ENCODE measurements at regions not wholly inside any gene's neighbourhood (a gene's known extent, or its start where the extent isn't known, plus 50 kb on each side); places are given as distances from the start of the nearest gene placed in this dataset.

DNA sequence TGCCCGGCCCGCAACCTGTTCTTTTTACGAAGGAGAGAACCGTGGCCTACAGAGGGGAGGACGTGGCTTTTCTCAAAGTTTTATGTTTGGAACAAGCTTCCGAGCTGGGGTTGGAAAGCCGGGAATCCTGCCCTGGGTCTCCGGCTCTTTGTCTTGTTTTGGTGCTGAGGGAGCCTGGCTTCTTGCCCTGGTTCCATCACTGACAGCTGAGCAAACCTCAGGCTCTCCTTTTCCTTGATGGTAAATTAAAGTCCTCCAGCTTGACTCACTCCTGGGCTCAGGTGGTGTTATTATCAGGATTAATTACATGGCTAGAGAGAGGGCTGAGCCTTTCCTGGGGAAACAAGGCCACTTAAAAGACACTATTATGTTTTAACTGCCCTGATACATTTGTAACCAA, 289.5 kb upstream of the RGMA start:
- H3K9ac ChIP-seq (ENCODE audit: low read depth, low read length, poor library complexity, severe bottlenecking), result no peak overlapping the region
- H3K36me3 ChIP-seq (ENCODE audit: insufficient read depth, low read length), result no peaks in the 10 kb centered on the region
- H3K9me2 ChIP-seq (replicated peaks; ENCODE audit: low read depth, low read length), result no peaks in the 10 kb centered on the region
- H3K27me3 ChIP-seq (ENCODE audit: insufficient read depth, low read length, poor library complexity, severe bottlenecking), result no peaks in the 10 kb centered on the region
- no peaks in the 10 kb centered on the region for H4K20me1 ChIP-seq (ENCODE audit: insufficient read depth, low read length, poor library complexity, severe bottlenecking)
- no peak overlapping the region for H2AFZ ChIP-seq (ENCODE audit: low read length)
- no peaks in the 10 kb centered on the region for H3K4me1 ChIP-seq (ENCODE audit: insufficient read depth, low read length, poor library complexity, severe bottlenecking)
- H3K79me2 ChIP-seq (ENCODE audit: insufficient read depth, low read length), result no peaks in the 10 kb centered on the region
- H3K4me3 ChIP-seq (ENCODE audit: low read length, poor library complexity, severe bottlenecking), result no peak overlapping the region
- no peaks in the 10 kb centered on the region for H3K9me3 ChIP-seq (ENCODE audit: insufficient read depth, low read depth, low read length)
- no peak overlapping the region for H3K4me2 ChIP-seq (ENCODE audit: low read depth, low read length, poor library complexity, severe bottlenecking)
- TF ChIP-seq EZH2phosphoT487 (IDR thresholded peaks at IDR 0.05; ENCODE audit: borderline replicate concordance), result no peak
- TF ChIP-seq, protein P1, sequence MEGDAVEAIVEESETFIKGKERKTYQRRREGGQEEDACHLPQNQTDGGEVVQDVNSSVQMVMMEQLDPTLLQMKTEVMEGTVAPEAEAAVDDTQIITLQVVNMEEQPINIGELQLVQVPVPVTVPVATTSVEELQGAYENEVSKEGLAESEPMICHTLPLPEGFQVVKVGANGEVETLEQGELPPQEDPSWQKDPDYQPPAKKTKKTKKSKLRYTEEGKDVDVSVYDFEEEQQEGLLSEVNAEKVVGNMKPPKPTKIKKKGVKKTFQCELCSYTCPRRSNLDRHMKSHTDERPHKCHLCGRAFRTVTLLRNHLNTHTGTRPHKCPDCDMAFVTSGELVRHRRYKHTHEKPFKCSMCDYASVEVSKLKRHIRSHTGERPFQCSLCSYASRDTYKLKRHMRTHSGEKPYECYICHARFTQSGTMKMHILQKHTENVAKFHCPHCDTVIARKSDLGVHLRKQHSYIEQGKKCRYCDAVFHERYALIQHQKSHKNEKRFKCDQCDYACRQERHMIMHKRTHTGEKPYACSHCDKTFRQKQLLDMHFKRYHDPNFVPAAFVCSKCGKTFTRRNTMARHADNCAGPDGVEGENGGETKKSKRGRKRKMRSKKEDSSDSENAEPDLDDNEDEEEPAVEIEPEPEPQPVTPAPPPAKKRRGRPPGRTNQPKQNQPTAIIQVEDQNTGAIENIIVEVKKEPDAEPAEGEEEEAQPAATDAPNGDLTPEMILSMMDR (conservative IDR thresholded peaks at IDR 0.05; ENCODE audit: low read length), result no peak
- no peaks in the 10 kb centered on the region for H3F3A ChIP-seq (ENCODE audit: low read depth)

DNA sequence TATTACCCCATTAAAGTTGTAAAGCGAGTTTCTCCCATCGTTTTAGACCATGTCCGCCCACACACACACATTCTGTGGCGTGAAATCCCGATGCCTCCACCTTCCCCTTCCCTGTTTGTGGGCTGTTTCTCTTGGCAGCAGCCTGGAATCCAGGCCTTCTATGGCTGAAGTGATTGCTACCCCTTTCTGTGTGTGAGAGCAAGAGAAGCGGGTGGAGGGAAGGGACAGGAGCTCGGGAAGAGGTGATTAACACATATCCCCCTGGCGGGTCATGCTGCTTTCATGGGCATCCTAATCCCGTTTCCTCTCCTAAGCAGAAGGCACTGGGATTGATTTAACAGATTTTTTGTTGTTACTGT, 283.8 kb upstream of the RGMA start:
- H3K79me2 ChIP-seq (ENCODE audit: insufficient read depth, low read length), result no peaks in the 10 kb centered on the region
- TF ChIP-seq EZH2phosphoT487 (IDR thresholded peaks at IDR 0.05; ENCODE audit: borderline replicate concordance), result no peak
- TF ChIP-seq, protein P1 (conservative IDR thresholded peaks at IDR 0.05; ENCODE audit: low read length), result no peak

DNA sequence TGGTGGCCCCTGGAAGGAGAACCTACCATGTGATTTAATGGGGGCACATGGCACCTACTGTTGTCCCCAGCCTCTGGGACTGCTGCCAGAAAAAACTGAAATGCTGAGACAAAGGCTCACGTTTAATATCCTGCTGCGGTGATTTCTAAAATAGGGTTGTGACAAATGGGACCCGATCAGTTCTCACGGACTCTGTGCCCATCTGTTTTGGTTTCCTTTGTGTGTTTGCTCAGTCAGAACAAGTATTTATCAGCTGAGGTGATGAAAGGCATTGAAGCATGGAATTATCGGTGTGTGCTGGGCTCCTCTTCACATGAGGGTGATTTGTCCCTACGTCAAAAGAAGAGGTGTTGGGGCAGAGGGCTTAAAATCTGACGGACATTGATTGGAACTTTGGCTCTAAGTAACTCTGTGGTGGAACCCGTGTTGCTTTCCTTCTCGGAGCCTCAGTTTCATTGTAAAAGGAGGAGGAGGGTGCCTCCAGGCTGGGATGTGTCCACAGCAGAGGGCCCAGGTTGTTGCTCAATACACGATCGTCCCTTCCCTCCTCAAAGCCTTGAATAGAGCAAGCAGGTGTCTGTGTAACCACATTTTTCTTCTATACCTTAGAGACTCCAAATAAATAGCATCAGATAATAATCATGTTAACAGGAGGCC, 283.3 kb upstream of the RGMA start:
- no peaks in the 10 kb centered on the region for H3F3A ChIP-seq (ENCODE audit: low read depth)
- H3K4me2 ChIP-seq (ENCODE audit: low read depth, low read length, poor library complexity, severe bottlenecking), result no peak overlapping the region
- no peak for TF ChIP-seq EZH2phosphoT487 (IDR thresholded peaks at IDR 0.05; ENCODE audit: borderline replicate concordance)
- TF ChIP-seq, protein P1 (conservative IDR thresholded peaks at IDR 0.05; ENCODE audit: low read length), result no peak
- no peaks in the 10 kb centered on the region for H3K9me2 ChIP-seq (replicated peaks; ENCODE audit: low read depth, low read length)
- no peaks in the 10 kb centered on the region for H3K9me3 ChIP-seq (ENCODE audit: insufficient read depth, low read depth, low read length)
- H4K20me1 ChIP-seq (ENCODE audit: insufficient read depth, low read length, poor library complexity, severe bottlenecking), result no peaks in the 10 kb centered on the region
- no peak overlapping the region for H3K4me3 ChIP-seq (ENCODE audit: low read length, poor library complexity, severe bottlenecking)
- no peaks in the 10 kb centered on the region for H3K36me3 ChIP-seq (ENCODE audit: insufficient read depth, low read length)
- H3K4me1 ChIP-seq (ENCODE audit: insufficient read depth, low read length, poor library complexity, severe bottlenecking), result no peaks in the 10 kb centered on the region
- no peak overlapping the region for H3K9ac ChIP-seq (ENCODE audit: low read depth, low read length, poor library complexity, severe bottlenecking)
- H3K27me3 ChIP-seq (ENCODE audit: insufficient read depth, low read length, poor library complexity, severe bottlenecking), result no peaks in the 10 kb centered on the region
- H3K79me2 ChIP-seq (ENCODE audit: insufficient read depth, low read length), result no peaks in the 10 kb centered on the region
- H2AFZ ChIP-seq (ENCODE audit: low read length), result no peak overlapping the region

More for the DNA sequence above, 283.8 kb upstream of the RGMA start:
- Histone ChIP-seq H3K9me2 (replicated peaks; ENCODE audit: low read depth, low read length) (no peaks in the 10 kb centered on the region), H3F3A (ENCODE audit: low read depth) (no peaks in the 10 kb centered on the region), H3K9me3 (ENCODE audit: insufficient read depth, low read depth, low read length) (no peaks in the 10 kb centered on the region), H3K4me2 (ENCODE audit: low read depth, low read length, poor library complexity, severe bottlenecking) (no peak overlapping the region), H3K9ac (ENCODE audit: low read depth, low read length, poor library complexity, severe bottlenecking) (no peak overlapping the region), H4K20me1 (ENCODE audit: insufficient read depth, low read length, poor library complexity, severe bottlenecking) (no peaks in the 10 kb centered on the region), H2AFZ (ENCODE audit: low read length) (no peak overlapping the region), H3K4me1 (ENCODE audit: insufficient read depth, low read length, poor library complexity, severe bottlenecking) (no peaks in the 10 kb centered on the region), H3K36me3 (ENCODE audit: insufficient read depth, low read length) (no peaks in the 10 kb centered on the region), H3K27me3 (ENCODE audit: insufficient read depth, low read length, poor library complexity, severe bottlenecking) (no peaks in the 10 kb centered on the region), H3K4me3 (ENCODE audit: low read length, poor library complexity, severe bottlenecking) (no peak overlapping the region)

Data from Loucy (cell line).